ENCODE measurements at regions not wholly inside any gene's neighbourhood (a gene's known extent, or its start where the extent isn't known, plus 50 kb on each side); places are given as distances from the start of the nearest gene placed in this dataset.

DNA sequence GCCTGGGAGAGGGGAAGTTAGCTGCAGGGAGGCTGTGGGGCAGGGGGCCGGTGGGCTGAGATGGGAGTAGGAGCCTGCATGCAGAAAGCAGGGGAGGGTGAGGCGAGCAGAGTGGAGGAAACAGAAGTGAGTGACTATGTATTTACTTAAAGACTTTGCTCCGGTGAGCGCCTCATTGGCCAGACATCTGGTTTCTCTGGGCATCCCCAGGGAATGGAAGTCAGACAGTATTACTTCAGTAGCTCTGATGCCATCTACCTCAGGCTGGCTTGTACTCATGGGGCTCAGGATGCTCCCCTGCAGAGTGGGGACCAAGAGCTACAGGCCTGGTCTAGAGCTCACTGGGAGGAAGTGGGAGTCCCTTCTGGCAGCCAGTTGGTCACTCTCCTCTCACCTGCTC is 78.2 kb upstream of the ARAP3 start:
- TF ChIP-seq, protein P1, sequence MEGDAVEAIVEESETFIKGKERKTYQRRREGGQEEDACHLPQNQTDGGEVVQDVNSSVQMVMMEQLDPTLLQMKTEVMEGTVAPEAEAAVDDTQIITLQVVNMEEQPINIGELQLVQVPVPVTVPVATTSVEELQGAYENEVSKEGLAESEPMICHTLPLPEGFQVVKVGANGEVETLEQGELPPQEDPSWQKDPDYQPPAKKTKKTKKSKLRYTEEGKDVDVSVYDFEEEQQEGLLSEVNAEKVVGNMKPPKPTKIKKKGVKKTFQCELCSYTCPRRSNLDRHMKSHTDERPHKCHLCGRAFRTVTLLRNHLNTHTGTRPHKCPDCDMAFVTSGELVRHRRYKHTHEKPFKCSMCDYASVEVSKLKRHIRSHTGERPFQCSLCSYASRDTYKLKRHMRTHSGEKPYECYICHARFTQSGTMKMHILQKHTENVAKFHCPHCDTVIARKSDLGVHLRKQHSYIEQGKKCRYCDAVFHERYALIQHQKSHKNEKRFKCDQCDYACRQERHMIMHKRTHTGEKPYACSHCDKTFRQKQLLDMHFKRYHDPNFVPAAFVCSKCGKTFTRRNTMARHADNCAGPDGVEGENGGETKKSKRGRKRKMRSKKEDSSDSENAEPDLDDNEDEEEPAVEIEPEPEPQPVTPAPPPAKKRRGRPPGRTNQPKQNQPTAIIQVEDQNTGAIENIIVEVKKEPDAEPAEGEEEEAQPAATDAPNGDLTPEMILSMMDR (IDR thresholded peaks at IDR 0.05) = no peak
- TF ChIP-seq POLR2A (IDR thresholded peaks at IDR 0.05) = no peak
- TF ChIP-seq EP300 (IDR thresholded peaks at IDR 0.05) = no peak

All from tibial nerve (tissue), 4 donors.